H1 (cell line): ENCODE measurements at regions not wholly inside any gene's neighbourhood (a gene's known extent, or its start where the extent isn't known, plus 50 kb on each side); places are given as distances from the start of the nearest gene placed in this dataset.

ENCODE experiments used
- BRCA1 ChIP-seq: IDR thresholded peaks from 2 replicates; pipeline ENCODE4 v1.6.1; 2012; ENCODE audit warnings: low read depth, low read length, improper control_type of control experiment
- CBX5 ChIP-seq: fragments of 300-800, 300-1000 bp; sonication (generic); IDR thresholded peaks from 2 replicates; pipeline ENCODE4 v1.7.1; 2016; ENCODE audit warnings: antibody characterized with exemption, low read length, low read depth
- GTF2F1 ChIP-seq: IDR thresholded peaks from 2 replicates; pipeline ENCODE4 v1.6.1; 2012; ENCODE audit warnings: low read depth, low read length, improper control_type of control experiment, borderline replicate concordance
- KDM4A ChIP-seq: IDR thresholded peaks from one replicate; pipeline ENCODE4 v1.7.1; 2012; ENCODE audit warnings: low read depth, mild to moderate bottlenecking, moderate library complexity, low read length, inconsistent platforms; ENCODE audit not compliant: severe bottlenecking
- SIRT6 ChIP-seq: IDR thresholded peaks from one replicate; pipeline ENCODE4 v1.7.1; 2012; ENCODE audit warnings: low read length, inconsistent platforms

DNA sequence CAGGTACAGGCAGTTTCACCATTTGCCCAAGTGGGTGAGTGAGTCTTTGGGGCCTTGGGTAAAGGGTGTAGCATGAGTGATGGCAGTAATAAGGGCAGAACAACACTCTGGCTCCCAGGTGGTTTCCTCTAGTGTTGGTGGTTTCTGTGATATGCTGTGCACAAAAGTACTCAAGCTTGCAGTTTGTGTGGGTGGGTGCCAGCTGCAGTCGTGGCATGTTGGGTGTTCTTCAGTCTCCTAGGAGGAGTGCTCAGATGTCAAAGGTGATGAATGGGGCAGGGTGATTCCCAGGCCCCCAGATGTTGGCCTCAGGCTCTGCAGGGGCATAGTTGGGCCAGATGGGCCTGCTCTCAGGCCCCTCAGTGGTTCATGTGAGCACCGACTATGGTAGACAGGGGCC, 166.1 kb upstream of the KLF8 start (continued):
- TF ChIP-seq CBX5 (no peak), SIRT6 (no peak), GTF2F1 (no peak), BRCA1 (no peak), KDM4A (no peak)
- TF ChIP-seq, all 59 proteins: peak for 0
